ENCODE measurements at regions not wholly inside any gene's neighbourhood (a gene's known extent, or its start where the extent isn't known, plus 50 kb on each side); places are given as distances from the start of the nearest gene placed in this dataset.
"Not testable (repeated sequence)": the region's sequence is repeated elsewhere in the genome, so short reads cannot be mapped to it uniquely, and the experiment has no call there.

- no peak for DNase-seq (ENCODE audit: low spot score)
Observed at GRCh38 chr20:60759651-60760050, 492.4 kb upstream of the CDH4 start.

DNA sequence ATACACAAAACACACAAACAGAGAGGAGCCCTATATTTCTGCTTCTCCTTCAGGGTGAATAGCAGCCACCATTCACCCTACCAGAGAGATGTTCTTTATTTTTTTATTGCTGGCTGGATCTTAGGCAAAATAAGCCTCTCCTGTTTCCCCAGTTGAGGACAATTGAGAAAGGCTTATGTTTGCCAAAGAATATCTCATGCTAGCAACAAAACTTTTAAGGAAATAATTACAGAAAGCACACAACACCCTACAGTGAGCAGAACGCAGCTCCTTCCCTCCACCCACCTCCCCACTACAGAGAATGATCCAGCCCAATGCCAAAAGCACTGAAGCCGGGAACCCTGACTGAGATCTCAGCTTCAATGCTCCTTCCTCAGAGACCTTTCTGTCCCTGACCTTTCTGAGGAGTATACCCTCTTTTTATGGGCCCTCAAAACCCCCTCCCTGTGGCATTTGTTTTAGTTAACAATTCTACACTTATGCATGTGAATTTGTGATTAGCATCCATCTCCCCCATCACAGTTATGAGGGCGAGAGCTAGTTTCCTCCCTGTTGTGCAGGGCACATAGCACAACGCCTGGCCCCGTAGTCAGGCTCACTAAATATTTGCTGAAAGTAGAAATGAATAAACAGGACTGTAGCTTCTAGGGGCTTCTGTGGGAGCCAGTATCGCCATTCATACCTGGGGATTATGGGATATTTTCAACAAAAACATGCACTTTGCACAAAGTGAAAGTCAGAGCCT lies 491.6 kb upstream of the CDH4 start:
- DNase-seq (ENCODE audit: low spot score): no peak

- no peak for DNase-seq (ENCODE audit: low spot score)
Observed at GRCh38 chr20:60761056-60761455, 491.0 kb upstream of the CDH4 start.

GRCh38 chr20:60762386-60762785 lies 489.7 kb upstream of the CDH4 start:
- DNase-seq (ENCODE audit: low spot score): no peak

GRCh38 chr20:60764328-60764727 lies 487.7 kb upstream of the CDH4 start:
- no peak for DNase-seq (ENCODE audit: low spot score)

DNA sequence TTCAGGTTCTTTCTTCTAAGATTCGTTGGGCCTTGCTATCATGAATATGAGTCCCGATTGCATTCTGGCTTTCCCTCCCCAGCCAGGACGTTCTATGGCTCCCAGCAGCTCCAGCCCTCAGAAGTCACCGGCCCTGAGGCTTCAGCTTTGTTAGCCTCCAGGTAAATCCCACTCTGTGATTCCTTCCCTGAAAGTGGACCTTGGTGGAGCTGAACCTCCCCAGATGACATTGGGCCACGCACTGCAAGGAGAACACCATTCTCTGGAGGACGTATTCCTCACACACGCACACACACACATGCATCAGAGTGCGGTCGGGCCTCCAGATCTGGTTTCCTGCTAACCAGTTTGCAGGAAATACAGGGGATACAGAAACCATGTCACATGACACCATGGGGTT lies 487.3 kb upstream of the CDH4 start:
- DNase-seq (ENCODE audit: low spot score): no peak

GRCh38 chr20:60765821-60766403 lies 486.1 kb upstream of the CDH4 start:
- no peak for DNase-seq (ENCODE audit: low spot score)

- no peak for DNase-seq (ENCODE audit: low spot score)
Observed at GRCh38 chr20:60768216-60768615, 483.8 kb upstream of the CDH4 start.

DNA sequence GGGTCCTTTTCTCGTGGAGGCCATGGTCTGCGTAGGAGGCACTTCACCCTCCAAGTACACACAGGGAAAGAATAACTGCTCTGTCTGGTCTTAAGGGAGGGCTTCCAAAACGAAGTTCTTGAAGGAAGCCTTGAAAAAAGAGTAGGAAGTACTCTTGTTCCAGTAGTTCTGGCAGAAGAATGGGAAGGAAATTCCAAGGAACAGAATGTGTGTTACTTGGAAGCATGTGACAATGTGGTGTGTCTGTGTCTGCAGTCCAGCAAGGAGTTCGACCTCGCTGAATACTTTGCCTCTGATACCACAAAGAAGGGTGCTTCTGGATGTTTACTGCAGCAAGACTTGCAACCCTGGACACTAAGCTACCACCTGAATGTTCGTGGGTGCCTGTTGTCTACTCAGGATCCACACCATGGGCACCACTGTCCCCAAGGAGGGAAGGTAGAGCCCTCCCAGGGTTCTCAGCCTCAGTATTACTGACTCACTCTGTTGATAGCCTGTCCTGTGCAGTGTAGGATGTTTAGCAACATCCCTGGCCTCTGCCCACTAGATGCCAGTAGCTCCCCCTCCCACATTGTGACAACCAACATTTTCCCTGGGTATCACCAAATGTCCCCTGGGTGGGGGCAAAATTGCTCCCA lies 471.6 kb upstream of the CDH4 start:
- no peak for DNase-seq (ENCODE audit: low spot score)

DNA sequence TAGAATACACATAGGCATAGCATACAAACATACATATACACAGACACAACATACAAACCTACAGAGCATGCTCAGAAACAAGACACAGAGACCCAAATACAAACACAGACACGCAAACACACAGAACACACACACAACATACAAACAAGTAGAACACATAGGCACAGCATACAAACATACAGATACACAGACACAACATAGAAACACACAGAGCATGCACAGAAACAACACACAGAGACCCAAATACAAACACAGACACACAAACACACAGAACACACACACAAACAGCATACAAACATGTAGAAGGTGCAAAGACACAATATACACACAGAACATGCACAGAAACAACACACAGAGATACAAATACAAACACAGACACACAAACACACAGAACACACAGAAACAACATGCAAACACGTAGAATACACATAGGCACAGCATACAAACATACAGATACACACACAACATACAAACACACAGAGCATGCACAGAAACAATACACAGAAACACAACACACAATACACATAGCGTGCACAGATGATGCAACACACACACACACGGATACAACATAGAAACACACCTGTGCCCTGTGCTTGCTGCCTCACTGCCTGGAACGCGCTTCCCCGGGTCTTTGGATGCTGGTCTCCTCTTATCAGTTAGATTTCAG lies 469.0 kb upstream of the CDH4 start:
- DNase-seq (ENCODE audit: low spot score): no peak

DNA sequence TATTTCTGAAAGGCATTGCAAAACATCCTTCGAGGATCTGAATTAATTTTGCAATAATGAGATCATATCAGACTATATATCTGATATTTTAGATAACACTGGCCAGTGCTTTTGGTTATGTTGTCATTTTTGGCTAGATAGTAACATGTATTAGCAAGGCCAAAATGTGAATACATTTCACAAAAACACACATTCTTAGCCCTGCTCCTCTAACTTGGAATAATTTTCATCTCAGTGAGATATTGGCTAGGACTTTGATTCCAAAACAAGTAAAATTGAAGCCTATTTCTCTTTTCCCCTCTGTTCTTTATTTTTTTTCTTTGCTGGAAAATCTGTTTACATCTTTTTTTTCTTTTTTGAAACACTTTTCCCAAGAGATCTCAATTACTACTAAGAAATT lies 466.8 kb upstream of the CDH4 start:
- DNase-seq (ENCODE audit: low spot score): no peak

- DNase-seq (ENCODE audit: low spot score): no peak
Observed at GRCh38 chr20:60785785-60786184, 466.3 kb upstream of the CDH4 start.

- no peak for DNase-seq (ENCODE audit: low spot score)
Observed at GRCh38 chr20:60786686-60787217, 465.3 kb upstream of the CDH4 start.

DNA sequence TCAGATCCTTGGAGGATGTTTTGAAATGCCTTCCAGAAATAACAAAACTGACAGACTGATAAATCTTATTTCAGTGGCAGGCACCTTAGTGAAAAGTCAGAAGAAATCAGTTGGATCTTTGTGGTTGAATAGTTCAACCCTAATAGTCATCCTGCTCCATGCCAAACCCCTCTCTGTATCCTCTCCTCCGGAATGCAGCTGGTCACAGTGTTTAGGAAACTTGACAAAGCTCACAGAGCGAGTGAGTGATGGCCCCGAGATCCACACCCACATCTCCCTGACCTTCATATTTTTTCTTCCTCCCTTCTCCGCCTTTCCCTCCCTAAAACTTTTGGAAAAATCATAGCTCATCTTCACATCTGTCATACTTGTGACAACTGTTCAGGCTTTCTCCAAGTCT lies 464.8 kb upstream of the CDH4 start:
- no peak for DNase-seq (ENCODE audit: low spot score)

DNA sequence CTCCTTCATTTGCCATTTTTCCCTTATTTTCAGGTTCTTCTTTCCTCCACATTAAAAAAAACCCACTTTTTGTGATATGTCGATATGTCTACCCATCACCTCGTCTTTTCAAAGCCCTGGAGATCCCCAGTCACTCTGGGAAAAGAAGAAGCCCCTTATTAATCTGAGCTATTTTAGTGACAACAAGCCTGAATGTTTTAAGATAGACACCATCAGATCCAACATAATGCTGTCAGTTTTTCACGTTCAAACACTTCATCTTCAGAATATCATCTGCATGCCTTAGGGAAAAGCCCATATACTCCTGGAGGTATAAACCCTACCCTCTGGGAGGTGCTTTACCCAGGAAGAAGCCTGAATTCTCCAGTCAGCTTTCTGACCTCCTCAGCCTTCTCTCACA lies 464.0 kb upstream of the CDH4 start:
- no peak for DNase-seq (ENCODE audit: low spot score)

DNA sequence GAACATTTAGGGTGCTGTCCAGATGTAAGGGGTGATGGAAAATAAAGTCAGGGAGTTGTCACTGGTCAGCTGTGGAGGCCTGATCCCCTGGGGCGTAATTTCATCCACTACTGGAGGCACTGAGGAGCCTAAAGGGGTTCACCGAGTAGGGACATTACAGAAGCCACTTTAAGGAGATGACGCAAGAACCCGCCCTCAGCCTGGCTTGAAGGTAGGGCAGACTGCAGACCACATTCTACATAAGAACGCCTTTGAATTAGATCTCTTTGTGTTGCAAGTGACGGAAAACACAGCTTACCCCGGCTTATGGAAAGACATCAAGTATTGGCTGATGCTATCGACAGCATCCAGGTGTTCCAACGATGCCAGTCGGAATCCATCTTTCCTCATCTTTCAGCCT lies 462.7 kb upstream of the CDH4 start:
- no peak for DNase-seq (ENCODE audit: low spot score)

DNA sequence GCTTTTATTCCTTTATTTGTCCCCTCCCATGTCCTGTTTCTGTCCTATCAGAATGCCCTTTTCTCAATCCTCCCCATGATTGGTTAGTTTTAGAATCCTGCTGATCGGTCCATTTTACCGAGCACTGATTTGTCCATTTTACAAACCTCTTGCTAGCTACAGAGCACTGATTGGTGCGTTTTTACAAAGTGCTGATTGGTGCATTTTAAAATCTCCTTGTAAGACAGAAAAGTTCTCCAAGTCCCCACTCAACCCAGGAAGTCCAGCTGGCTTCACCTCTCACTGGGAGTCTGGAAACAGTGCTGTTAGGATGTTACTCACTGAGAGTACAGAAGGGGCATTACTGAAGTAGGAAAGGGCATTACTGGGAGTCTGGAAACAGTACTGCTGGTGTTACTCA lies 461.7 kb upstream of the CDH4 start:
- not testable (repeated sequence) for DNase-seq (ENCODE audit: low spot score)

GRCh38 chr20:60791823-60792222 lies 460.2 kb upstream of the CDH4 start:
- no peak for DNase-seq (ENCODE audit: low spot score)

DNA sequence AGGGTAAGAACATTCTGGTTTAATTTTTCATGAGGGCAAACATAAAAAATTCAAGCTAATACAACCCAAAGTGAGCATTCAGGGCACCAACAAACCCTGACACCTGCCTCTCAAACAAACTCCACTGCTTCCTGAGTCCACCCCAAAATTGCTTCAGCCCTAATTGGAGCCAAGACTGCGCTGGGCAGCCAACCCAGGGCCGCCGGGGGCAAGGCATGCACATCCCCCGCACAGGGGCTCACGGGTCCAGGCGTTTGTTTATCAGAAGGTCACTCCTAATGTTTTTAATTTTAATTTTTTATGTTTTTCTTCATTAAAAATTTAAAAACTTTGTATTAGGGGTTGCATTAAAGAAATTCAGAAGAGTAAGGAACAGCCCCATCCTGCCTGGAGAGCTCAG lies 459.1 kb upstream of the CDH4 start:
- no peak for DNase-seq (ENCODE audit: low spot score)

- DNase-seq (ENCODE audit: low spot score): no peak
Observed at GRCh38 chr20:60794674-60795073, 457.4 kb upstream of the CDH4 start.

- DNase-seq (ENCODE audit: low spot score): no peak
Observed at GRCh38 chr20:60795651-60796050, 456.4 kb upstream of the CDH4 start.

DNA sequence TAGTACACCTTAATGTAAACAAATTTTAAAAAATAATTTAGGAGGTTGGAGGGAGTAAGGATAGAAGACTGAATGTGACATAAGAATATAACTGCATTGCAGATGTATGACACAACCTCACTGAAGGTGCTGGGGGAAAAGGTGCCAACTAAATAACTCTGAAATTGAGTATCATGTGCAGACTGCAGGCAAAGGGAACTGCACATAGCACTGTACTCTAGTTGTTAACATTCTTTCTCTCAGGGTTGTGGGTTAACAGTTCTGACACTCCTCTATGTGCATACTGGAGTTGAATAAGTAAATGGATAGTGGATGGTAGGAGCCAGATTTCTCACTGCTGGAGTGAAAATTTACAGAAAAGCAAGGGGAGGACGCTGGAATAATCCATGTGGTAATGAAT lies 451.9 kb upstream of the CDH4 start:
- no peak for DNase-seq (ENCODE audit: low spot score)

DNA sequence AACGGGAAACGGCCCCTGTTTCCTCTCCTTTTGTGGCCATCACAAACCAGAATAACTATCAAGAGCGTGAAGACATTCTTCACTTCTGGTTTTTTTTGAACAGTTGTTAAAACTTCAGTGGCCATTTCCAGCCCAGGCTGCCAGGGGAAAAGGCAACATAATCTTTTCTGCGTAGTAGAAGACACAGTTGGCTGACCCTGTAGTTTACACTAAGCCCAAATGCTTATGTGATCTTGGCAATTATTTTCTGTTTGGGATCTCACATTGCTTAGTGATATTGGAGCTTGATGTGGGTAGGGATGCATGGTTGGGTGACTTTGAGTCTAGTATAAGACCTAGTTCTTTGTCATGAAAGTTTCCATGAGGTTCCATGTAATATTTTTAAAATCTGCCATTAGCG lies 449.4 kb upstream of the CDH4 start:
- DNase-seq (ENCODE audit: low spot score): no peak
